HG02763 (cell line): ENCODE measurements at regions not wholly inside any gene's neighbourhood (a gene's known extent, or its start where the extent isn't known, plus 50 kb on each side); places are given as distances from the start of the nearest gene placed in this dataset.
"Not testable (repeated sequence)": the region's sequence is repeated elsewhere in the genome, so short reads cannot be mapped to it uniquely, and the experiment has no call there.

Experiments
- ATAC-seq: cut with Tn5 transposase; IDR thresholded peaks from one replicate; pipeline ENCODE4 v1.9.1; 2021; ENCODE audit warnings: mild to moderate bottlenecking, moderate library complexity; ENCODE audit not compliant: unreplicated experiment

- no peak for ATAC-seq
These were observed 1367.4 kb upstream of the ACVR2A start for GRCh38 chr2:146477383-146477782.

GRCh38 chr2:146468578-146468977, 1376.3 kb upstream of the ACVR2A start:
- ATAC-seq: no peak

GRCh38 chr2:146467425-146467824, 1377.4 kb upstream of the ACVR2A start:
- no peak for ATAC-seq

GRCh38 chr2:146465460-146465859, 1379.4 kb upstream of the ACVR2A start:
- no peak for ATAC-seq

- ATAC-seq: no peak
These were observed 1383.8 kb upstream of the ACVR2A start for GRCh38 chr2:146461068-146461467.

GRCh38 chr2:146458585-146458984, 1386.2 kb upstream of the ACVR2A start:
- no peak for ATAC-seq

- no peak for ATAC-seq
These were observed 1387.6 kb upstream of the ACVR2A start for GRCh38 chr2:146457221-146457620.

GRCh38 chr2:146455325-146455724, 1389.5 kb upstream of the ACVR2A start:
- ATAC-seq: no peak

GRCh38 chr2:146451972-146452371, 1392.9 kb upstream of the ACVR2A start:
- no peak for ATAC-seq

GRCh38 chr2:146450131-146450530, 1394.7 kb upstream of the ACVR2A start:
- ATAC-seq: no peak

GRCh38 chr2:146444987-146445386, 1399.8 kb upstream of the ACVR2A start:
- no peak for ATAC-seq

- no peak for ATAC-seq
These were observed 1400.7 kb upstream of the ACVR2A start for GRCh38 chr2:146444085-146444484.

GRCh38 chr2:146438246-146438645, 1406.6 kb upstream of the ACVR2A start:
- no peak for ATAC-seq

- ATAC-seq: no peak
These were observed 1407.1 kb upstream of the ACVR2A start for GRCh38 chr2:146437712-146438111.

GRCh38 chr2:146433116-146433875, 1411.5 kb upstream of the ACVR2A start:
- ATAC-seq: no peak

- ATAC-seq: no peak
These were observed 1415.5 kb upstream of the ACVR2A start for GRCh38 chr2:146429366-146429765.

- ATAC-seq: no peak
These were observed 1426.9 kb upstream of the ACVR2A start for GRCh38 chr2:146417942-146418341.

- ATAC-seq: no peak
These were observed 1429.5 kb upstream of the ACVR2A start for GRCh38 chr2:146415291-146415690.

GRCh38 chr2:146414456-146414855, 1430.4 kb upstream of the ACVR2A start:
- no peak for ATAC-seq

- ATAC-seq: no peak
These were observed 1431.7 kb upstream of the ACVR2A start for GRCh38 chr2:146413086-146413610.

- ATAC-seq: no peak
These were observed 1432.2 kb upstream of the ACVR2A start for GRCh38 chr2:146412625-146413024.

- ATAC-seq: not testable (repeated sequence)
These were observed 1439.2 kb upstream of the ACVR2A start for GRCh38 chr2:146405402-146406309.
